ENCODE measurements at regions not wholly inside any gene's neighbourhood (a gene's known extent, or its start where the extent isn't known, plus 50 kb on each side); places are given as distances from the start of the nearest gene placed in this dataset.

DNA sequence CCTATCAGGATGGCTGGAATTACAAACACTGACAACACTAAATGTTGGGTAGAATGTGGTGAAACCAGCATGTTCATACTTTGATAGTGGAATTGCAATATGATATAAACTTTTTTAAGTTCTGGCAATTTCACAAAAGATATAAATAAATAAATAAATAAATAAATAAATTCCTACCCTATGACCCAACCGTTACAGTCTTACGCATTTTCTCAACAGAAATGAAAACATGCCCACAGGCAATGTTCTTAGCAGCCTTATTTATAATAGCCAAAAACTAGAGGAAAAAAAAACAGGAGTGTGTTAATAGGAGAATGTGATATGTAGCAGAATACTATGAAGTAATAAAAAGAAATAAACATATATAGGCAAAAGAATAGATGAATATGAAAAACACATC lies 318.9 kb downstream of the IPMK start:
- Histone ChIP-seq H3K4me3 (ENCODE audit: control extremely low read depth in 1 of 5, extremely low read depth in 1 of 5, insufficient read depth in 1 of 5, low read depth in 2 of 5, low read length in 4 of 5) (no peak overlapping the region), H3K4me2 (replicated peaks; ENCODE audit: low read depth, low read length, poor library complexity, severe bottlenecking) (no peak overlapping the region), H3K9ac (ENCODE audit: low read length) (no peak overlapping the region), H2AFZ (ENCODE audit: insufficient read depth, low read depth, low read length, poor library complexity, severe bottlenecking) (no peak overlapping the region), H3K4me1 (ENCODE audit: control insufficient read depth in 2 of 2, insufficient read depth in 2 of 2, low read length in 2 of 2) (no peaks in the 10 kb centered on the region), H3K27me3 (replicated peaks in 1 of 4; ENCODE audit: control extremely low read depth in 1 of 4, control insufficient read depth in 3 of 4, insufficient read depth in 4 of 4, low read length in 3 of 4) (no peaks in the 10 kb centered on the region), H4K20me1 (ENCODE audit: control insufficient read depth, insufficient read depth, low read length, poor library complexity, severe bottlenecking) (no peaks in the 10 kb centered on the region), H3K36me3 (replicated peaks in 1 of 2; ENCODE audit: control extremely low read depth in 1 of 2, control insufficient read depth in 1 of 2, extremely low read depth in 1 of 2, insufficient read depth in 2 of 2, low read length in 1 of 2) (no peaks in the 10 kb centered on the region), H3K27ac (ENCODE audit: low read length in 2 of 2) (no peak overlapping the region), H3K9me3 (ENCODE audit: control extremely low read depth in 1 of 3, control insufficient read depth in 2 of 3, insufficient read depth in 1 of 3, low read length in 2 of 3) (no peaks in the 10 kb centered on the region), H3K79me2 (ENCODE audit: control insufficient read depth, insufficient read depth, low read length) (no peaks in the 10 kb centered on the region)
- intact Hi-C loops (cut with micrococcal nuclease) = no loop called here
- ChIA-PET CTCF (no interaction called here), POLR2A (no interaction called here)
- ATAC-seq (ENCODE audit: low read depth) (no peak), DNase-seq (no peak)
- H3K4me1 Mint-ChIP-seq = no peaks in the 10 kb centered on the region
- no peaks in the 10 kb centered on the region for H3K9me3 Mint-ChIP-seq (ENCODE audit: insufficient read depth)
- TF ChIP-seq, protein P1, sequence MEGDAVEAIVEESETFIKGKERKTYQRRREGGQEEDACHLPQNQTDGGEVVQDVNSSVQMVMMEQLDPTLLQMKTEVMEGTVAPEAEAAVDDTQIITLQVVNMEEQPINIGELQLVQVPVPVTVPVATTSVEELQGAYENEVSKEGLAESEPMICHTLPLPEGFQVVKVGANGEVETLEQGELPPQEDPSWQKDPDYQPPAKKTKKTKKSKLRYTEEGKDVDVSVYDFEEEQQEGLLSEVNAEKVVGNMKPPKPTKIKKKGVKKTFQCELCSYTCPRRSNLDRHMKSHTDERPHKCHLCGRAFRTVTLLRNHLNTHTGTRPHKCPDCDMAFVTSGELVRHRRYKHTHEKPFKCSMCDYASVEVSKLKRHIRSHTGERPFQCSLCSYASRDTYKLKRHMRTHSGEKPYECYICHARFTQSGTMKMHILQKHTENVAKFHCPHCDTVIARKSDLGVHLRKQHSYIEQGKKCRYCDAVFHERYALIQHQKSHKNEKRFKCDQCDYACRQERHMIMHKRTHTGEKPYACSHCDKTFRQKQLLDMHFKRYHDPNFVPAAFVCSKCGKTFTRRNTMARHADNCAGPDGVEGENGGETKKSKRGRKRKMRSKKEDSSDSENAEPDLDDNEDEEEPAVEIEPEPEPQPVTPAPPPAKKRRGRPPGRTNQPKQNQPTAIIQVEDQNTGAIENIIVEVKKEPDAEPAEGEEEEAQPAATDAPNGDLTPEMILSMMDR (IDR thresholded peaks at IDR 0.05) = no peak
- no peak for TF ChIP-seq EZH2 (IDR thresholded peaks at IDR 0.05; ENCODE audit: borderline replicate concordance, insufficient read depth, low read depth, low read length, poor library complexity, severe bottlenecking)
- no peak overlapping the region for H3K4me3 Mint-ChIP-seq
- H3K27me3 Mint-ChIP-seq = no peaks in the 10 kb centered on the region
- WGBS (ENCODE audit: insufficient coverage) = no CpG with 5 or more reads among the region's 2 CpGs
- no peak overlapping the region for H3K27ac Mint-ChIP-seq

GRCh38 chr10:57946833-57947232 lies 320.9 kb downstream of the IPMK start:
- ChIA-PET POLR2A (no interaction called here), CTCF (no interaction called here)
- no peak for DNase-seq
- no peak overlapping the region for H3K27ac ChIP-seq (ENCODE audit: low read length in 2 of 2)
- intact Hi-C loops (cut with micrococcal nuclease) = no loop called here
- no peaks in the 10 kb centered on the region for H3K36me3 ChIP-seq (replicated peaks in 1 of 2; ENCODE audit: control extremely low read depth in 1 of 2, control insufficient read depth in 1 of 2, extremely low read depth in 1 of 2, insufficient read depth in 2 of 2, low read length in 1 of 2)
- H4K20me1 ChIP-seq (ENCODE audit: control insufficient read depth, insufficient read depth, low read length, poor library complexity, severe bottlenecking) = no peaks in the 10 kb centered on the region
- H3K4me1 ChIP-seq (ENCODE audit: control insufficient read depth in 2 of 2, insufficient read depth in 2 of 2, low read length in 2 of 2) = no peaks in the 10 kb centered on the region
- H3K4me3 Mint-ChIP-seq = no peak overlapping the region
- H3K9me3 ChIP-seq (ENCODE audit: control extremely low read depth in 1 of 3, control insufficient read depth in 2 of 3, insufficient read depth in 1 of 3, low read length in 2 of 3) = no peaks in the 10 kb centered on the region
- no peak overlapping the region for H3K4me2 ChIP-seq (replicated peaks; ENCODE audit: low read depth, low read length, poor library complexity, severe bottlenecking)
- H3K27me3 ChIP-seq (replicated peaks in 1 of 4; ENCODE audit: control extremely low read depth in 1 of 4, control insufficient read depth in 3 of 4, insufficient read depth in 4 of 4, low read length in 3 of 4) = no peaks in the 10 kb centered on the region
- H2AFZ ChIP-seq (ENCODE audit: insufficient read depth, low read depth, low read length, poor library complexity, severe bottlenecking) = no peak overlapping the region
- no peak overlapping the region for H3K9ac ChIP-seq (ENCODE audit: low read length)
- no peak overlapping the region for H3K4me3 ChIP-seq (ENCODE audit: control extremely low read depth in 1 of 5, extremely low read depth in 1 of 5, insufficient read depth in 1 of 5, low read depth in 2 of 5, low read length in 4 of 5)
- WGBS (ENCODE audit: insufficient coverage) = no CpG with 5 or more reads among the region's 1 CpG
- no peak for ATAC-seq (ENCODE audit: low read depth)
- no peak overlapping the region for H3K27ac Mint-ChIP-seq
- H3K27me3 Mint-ChIP-seq = no peaks in the 10 kb centered on the region
- TF ChIP-seq, protein P1 (IDR thresholded peaks at IDR 0.05) = no peak
- TF ChIP-seq EZH2 (IDR thresholded peaks at IDR 0.05; ENCODE audit: borderline replicate concordance, insufficient read depth, low read depth, low read length, poor library complexity, severe bottlenecking) = no peak
- H3K79me2 ChIP-seq (ENCODE audit: control insufficient read depth, insufficient read depth, low read length) = no peaks in the 10 kb centered on the region
- H3K9me3 Mint-ChIP-seq (ENCODE audit: insufficient read depth) = no peaks in the 10 kb centered on the region
- no peaks in the 10 kb centered on the region for H3K4me1 Mint-ChIP-seq
